ENCODE measurements at regions not wholly inside any gene's neighbourhood (a gene's known extent, or its start where the extent isn't known, plus 50 kb on each side); places are given as distances from the start of the nearest gene placed in this dataset.

- TF ChIP-seq MAX (IDR thresholded peaks at IDR 0.05) (no peak), RAD21 (IDR thresholded peaks at IDR 0.05; ENCODE audit: low read depth) (no peak), YY1 (IDR thresholded peaks at IDR 0.05; ENCODE audit: low read depth) (no peak), EGR1 (IDR thresholded peaks at IDR 0.05) (no peak), NFIC (IDR thresholded peaks at IDR 0.05) (no peak), FOXM1 (IDR thresholded peaks at IDR 0.05; ENCODE audit: borderline replicate concordance, low read depth) (no peak), TCF12 (IDR thresholded peaks at IDR 0.05; ENCODE audit: low read depth) (no peak), ZBTB7A (IDR thresholded peaks at IDR 0.05; ENCODE audit: low read depth) (no peak), USF1 (IDR thresholded peaks at IDR 0.05) (no peak), REST (IDR thresholded peaks at IDR 0.05; ENCODE audit: low read depth) (no peak), EP300 (IDR thresholded peaks at IDR 0.05; ENCODE audit: borderline replicate concordance) (no peak)
Observed at GRCh38 chr3:10741891-10742671, 73.9 kb upstream of the SLC6A11 start.
